Gastroesophageal sphincter (tissue), 4 donors: ENCODE measurements at regions not wholly inside any gene's neighbourhood (a gene's known extent, or its start where the extent isn't known, plus 50 kb on each side); places are given as distances from the start of the nearest gene placed in this dataset.

Source experiments
- ATAC-seq: fragments of 150-250 bp; one replicate; pipeline ENCODE4 v1.9.1; 2016; ENCODE audit warnings: mild to moderate bottlenecking, moderate library complexity
- H3K27ac ChIP-seq, 4 donors: fragments of 200-600 bp; sonication (generic) in 3 of 4; 1 replicate in 3 of 4; 2 replicates in 1 of 4; pipeline ENCODE4 v1.5.1; 2016 to 2019
- H3K27me3 ChIP-seq: fragments of 200-600 bp; sonication (generic); one replicate; pipeline ENCODE4 v1.5.1; 2019
- H3K36me3 ChIP-seq, 2 donors: fragments of 200-600 bp; sonication (generic); one replicate each; pipeline ENCODE4 v1.5.1; 2019; ENCODE audit warnings: control low read depth in 1 of 2
- H3K4me1 ChIP-seq, 3 donors: fragments of 200-600 bp; sonication (generic); 1 replicate in 2 of 3; 2 replicates in 1 of 3; pipeline ENCODE4 v1.5.1; 2016 to 2019; ENCODE audit warnings: control low read depth in 2 of 3
- H3K4me3 ChIP-seq, 2 donors: fragments of 200-600 bp; sonication (generic); one replicate each; pipeline ENCODE4 v1.5.1; 2019; ENCODE audit warnings: mild to moderate bottlenecking in 1 of 2, moderate library complexity in 1 of 2
- H3K9me3 ChIP-seq, 3 donors: fragments of 200-600 bp; sonication (generic); one replicate each; pipeline ENCODE4 v1.5.1; 2017 to 2019; ENCODE audit warnings: control low read depth in 2 of 3
- EP300 ChIP-seq: sonication (generic); formaldehyde crosslinking; IDR thresholded peaks from one replicate; pipeline ENCODE4 v1.6.1; 2017; ENCODE audit warnings: antibody characterized with exemption, mild to moderate bottlenecking
- POLR2A ChIP-seq, 2 donors: fragments of 450-650 bp; IDR thresholded peaks; one replicate each; pipeline ENCODE4 v1.6.1; 2017; ENCODE audit warnings: antibody characterized with exemption in 2 of 2, mild to moderate bottlenecking in 2 of 2, moderate library complexity in 1 of 2
- POLR2AphosphoS5 ChIP-seq: sonication (generic); formaldehyde crosslinking; IDR thresholded peaks from one replicate; pipeline ENCODE4 v1.6.1; 2017; ENCODE audit warnings: antibody characterized with exemption
- WGBS, 2 donors: methylation state at CpG; one replicate each; pipeline ENCODE4 v1.1.5; 2018; ENCODE audit warnings: low coverage in 1 of 2; 5-methylcytosine and 5-hydroxymethylcytosine counted together
- TF ChIP-seq, protein P1 (sequence below), 4 experiments: fragments of 200-600 bp in 2 of 4; fragments of 450-650 bp in 2 of 4; sonication (generic) in 1 of 4; IDR thresholded peaks; one replicate each; pipeline ENCODE4 v1.5.1; 2017 to 2019; ENCODE audit warnings: antibody characterized with exemption in 4 of 4, mild to moderate bottlenecking in 2 of 4, moderate library complexity in 2 of 4

DNA sequence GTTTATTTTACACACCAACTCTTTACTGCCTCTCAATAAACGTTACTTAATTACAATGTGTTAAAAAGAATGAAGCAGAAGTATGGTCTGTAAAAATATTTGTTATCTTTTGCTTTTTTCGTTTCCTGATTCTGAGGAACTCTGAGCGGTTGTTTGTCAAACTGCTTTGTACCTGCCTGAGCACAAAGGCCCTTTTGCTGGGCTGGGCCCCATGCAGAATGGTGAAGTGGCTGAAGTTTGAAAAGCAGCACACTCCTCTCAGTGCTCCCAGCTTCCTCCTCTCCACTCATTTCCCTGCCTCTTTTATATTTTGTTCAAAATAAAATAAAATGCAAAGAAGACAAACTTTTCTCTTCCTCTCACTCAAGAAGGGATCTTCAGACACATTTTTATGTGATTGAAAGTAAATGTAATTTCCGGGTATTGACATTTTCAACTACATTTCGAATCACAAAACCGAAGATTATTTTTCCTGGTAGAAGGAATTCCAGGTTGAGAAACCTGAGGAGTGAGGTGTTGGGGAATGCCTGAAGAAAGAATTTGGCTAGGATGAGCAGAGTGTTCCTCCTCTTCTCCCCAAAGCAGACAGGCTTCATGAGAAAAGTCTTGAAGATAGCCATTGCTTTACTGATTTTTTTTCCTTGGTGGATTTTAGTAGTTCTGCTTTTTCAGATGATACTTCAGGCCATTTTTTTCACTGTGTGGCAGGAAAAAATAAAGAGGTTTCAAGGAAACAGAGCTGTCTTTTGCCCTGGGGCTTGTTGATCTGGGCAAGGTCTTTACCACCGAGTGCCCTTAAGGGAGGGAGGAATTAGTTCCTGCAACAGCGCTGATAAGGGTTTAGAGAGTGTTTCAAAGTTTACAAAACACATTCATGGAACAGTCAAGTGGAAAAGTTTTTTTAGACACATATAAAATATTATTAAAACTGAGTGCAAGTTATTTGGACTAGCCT, 229.8 kb downstream of the NFKBIZ start:
- Histone ChIP-seq H3K27me3 (no peaks in the 10 kb centered on the region), H3K4me3 (no peak overlapping the region), H3K27ac (no peak overlapping the region), H3K9me3 (no peaks in the 10 kb centered on the region), H3K4me1 (no peaks in the 10 kb centered on the region), H3K36me3 (no peaks in the 10 kb centered on the region)
- ATAC-seq, result no peak
- 57 to 59% methylated on average over 5 to 8 of the region's 8 CpGs for WGBS, 2 donors
- TF ChIP-seq, protein P1, sequence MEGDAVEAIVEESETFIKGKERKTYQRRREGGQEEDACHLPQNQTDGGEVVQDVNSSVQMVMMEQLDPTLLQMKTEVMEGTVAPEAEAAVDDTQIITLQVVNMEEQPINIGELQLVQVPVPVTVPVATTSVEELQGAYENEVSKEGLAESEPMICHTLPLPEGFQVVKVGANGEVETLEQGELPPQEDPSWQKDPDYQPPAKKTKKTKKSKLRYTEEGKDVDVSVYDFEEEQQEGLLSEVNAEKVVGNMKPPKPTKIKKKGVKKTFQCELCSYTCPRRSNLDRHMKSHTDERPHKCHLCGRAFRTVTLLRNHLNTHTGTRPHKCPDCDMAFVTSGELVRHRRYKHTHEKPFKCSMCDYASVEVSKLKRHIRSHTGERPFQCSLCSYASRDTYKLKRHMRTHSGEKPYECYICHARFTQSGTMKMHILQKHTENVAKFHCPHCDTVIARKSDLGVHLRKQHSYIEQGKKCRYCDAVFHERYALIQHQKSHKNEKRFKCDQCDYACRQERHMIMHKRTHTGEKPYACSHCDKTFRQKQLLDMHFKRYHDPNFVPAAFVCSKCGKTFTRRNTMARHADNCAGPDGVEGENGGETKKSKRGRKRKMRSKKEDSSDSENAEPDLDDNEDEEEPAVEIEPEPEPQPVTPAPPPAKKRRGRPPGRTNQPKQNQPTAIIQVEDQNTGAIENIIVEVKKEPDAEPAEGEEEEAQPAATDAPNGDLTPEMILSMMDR (IDR thresholded peaks at IDR 0.05), result no peak
- TF ChIP-seq POLR2AphosphoS5 (no peak), POLR2A (IDR thresholded peaks at IDR 0.05) (no peak), EP300 (no peak)

DNA sequence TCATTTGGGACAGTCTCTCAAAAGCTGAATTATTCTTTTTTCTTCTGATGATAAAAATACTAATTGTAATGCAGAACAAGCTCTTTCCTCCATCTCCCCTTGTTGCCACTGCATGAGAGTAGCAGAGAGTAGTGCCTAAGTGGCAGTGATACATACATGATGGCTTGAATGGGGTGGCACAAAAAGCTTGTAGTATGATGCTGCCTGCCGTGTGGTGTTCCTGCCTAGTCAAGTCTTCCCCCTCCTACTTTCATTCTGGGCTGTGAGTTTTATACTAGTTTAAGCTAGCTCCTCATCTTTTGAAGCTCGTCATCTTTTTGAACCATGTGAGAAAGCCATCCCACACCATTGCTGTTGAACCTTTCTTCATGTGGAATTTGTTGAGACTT, 230.5 kb downstream of the NFKBIZ start:
- Histone ChIP-seq H3K36me3 (no peaks in the 10 kb centered on the region), H3K9me3 (no peaks in the 10 kb centered on the region), H3K4me3 (no peak overlapping the region), H3K4me1 (no peaks in the 10 kb centered on the region), H3K27ac (no peak overlapping the region), H3K27me3 (no peaks in the 10 kb centered on the region)
- no peak for ATAC-seq
- 79 to 85% methylated on average over 2 of the region's 2 CpGs for WGBS, 2 donors
- no peak for TF ChIP-seq EP300
- TF ChIP-seq, protein P1 (IDR thresholded peaks at IDR 0.05), result no peak
- no peak for TF ChIP-seq POLR2AphosphoS5
- TF ChIP-seq POLR2A (IDR thresholded peaks at IDR 0.05), result no peak

DNA sequence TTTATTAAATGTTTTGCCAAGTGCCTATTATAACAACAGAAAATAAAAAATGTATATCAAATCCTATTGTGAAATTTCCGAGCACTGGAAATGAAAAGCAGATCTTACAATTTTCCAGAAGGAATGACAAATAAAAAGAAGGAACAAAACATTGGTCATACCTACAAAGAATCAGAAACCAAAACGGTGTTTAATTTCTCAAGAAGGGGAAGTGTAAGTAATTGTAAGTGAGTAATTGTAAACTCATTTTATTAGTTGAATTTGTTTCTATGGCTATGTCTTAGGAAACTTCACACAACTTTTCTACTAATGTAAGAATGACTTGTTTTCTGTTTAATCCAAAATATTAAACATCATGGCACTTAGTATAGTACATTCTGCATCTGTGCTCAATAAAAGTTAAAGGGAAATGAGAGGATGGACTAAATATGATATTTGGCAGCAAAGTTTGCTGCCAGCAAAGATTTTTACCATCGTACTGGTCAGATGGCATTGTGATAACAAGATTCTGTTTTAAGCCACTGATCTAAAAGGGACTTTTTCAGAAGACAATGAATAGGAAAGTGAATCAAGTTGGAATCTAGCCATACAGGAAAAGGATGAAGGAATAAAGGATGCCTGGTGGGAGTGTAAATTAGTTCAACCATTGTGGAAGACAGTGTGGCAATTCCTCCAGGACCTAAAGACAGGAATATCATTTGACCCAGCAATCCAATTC, 232.4 kb downstream of the NFKBIZ start:
- H3K4me3 ChIP-seq, result no peak overlapping the region
- no peak for ATAC-seq

DNA sequence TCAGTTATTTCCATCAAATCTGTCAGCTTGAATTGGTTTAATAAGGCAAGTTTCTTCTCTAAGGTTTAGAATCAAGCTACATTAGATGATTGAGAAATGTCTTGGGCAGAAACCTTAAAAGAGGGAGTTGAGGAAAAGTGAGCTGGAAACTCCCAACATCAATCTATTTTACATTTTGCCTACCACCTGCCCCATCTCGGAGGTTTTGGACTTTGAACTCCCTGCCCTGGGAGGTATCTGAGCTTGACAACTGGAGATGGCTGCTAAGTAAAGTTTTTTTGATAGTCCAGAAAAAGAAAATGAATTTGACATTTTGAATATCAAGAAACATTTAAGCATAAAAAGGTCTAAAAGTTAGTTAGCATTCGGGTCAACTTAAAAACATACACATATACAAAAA, 234.2 kb downstream of the NFKBIZ start:
- TF ChIP-seq EP300, result no peak
- no peak for TF ChIP-seq POLR2A (IDR thresholded peaks at IDR 0.05)
- TF ChIP-seq POLR2AphosphoS5, result no peak
- TF ChIP-seq, protein P1 (IDR thresholded peaks at IDR 0.05), result no peak
- H3K27me3 ChIP-seq, result no peaks in the 10 kb centered on the region
- no peaks in the 10 kb centered on the region for H3K9me3 ChIP-seq
- no peaks in the 10 kb centered on the region for H3K36me3 ChIP-seq
- 70 to 75% methylated on average over 2 of the region's 2 CpGs for WGBS, 2 donors
- H3K4me1 ChIP-seq, result peaks cover 0 to 15% (median 0%) of the 10 kb centered on the region in 3 donors
- H3K4me3 ChIP-seq, result no peak overlapping the region
- no peak for ATAC-seq
- H3K27ac ChIP-seq, result no peak overlapping the region

More for the DNA sequence above, 232.4 kb downstream of the NFKBIZ start:
- no peak overlapping the region for H3K27ac ChIP-seq
- H3K36me3 ChIP-seq, result no peaks in the 10 kb centered on the region
- WGBS, 2 donors, result 46 to 66% methylated on average over 3 of the region's 3 CpGs
- peaks cover 0 to 15% (median 0%) of the 10 kb centered on the region in 3 donors for H3K4me1 ChIP-seq
- TF ChIP-seq, protein P1 (IDR thresholded peaks at IDR 0.05), result no peak
- no peak for TF ChIP-seq POLR2A (IDR thresholded peaks at IDR 0.05)
- no peak for TF ChIP-seq EP300
- no peak for TF ChIP-seq POLR2AphosphoS5
- H3K9me3 ChIP-seq, result no peaks in the 10 kb centered on the region
- no peaks in the 10 kb centered on the region for H3K27me3 ChIP-seq
